H1 (cell line): ENCODE measurements at regions not wholly inside any gene's neighbourhood (a gene's known extent, or its start where the extent isn't known, plus 50 kb on each side); places are given as distances from the start of the nearest gene placed in this dataset.

Experiments
- CTCF ChIA-PET: fragments of 300-600 bp; sonication (Branson Sonifier 250); formaldehyde crosslinking; loops from one replicate; lab custom pipeline; 2021; ENCODE audit not compliant: partially characterized antibody; lab: Charles Lee
- POLR2A ChIA-PET: fragments of 300-600 bp; sonication (Branson Sonifier 250); formaldehyde crosslinking; loops from one replicate; lab custom pipeline; 2021; ENCODE audit warnings: inconsistent platforms; ENCODE audit not compliant: partially characterized antibody; lab: Charles Lee
- DNase-seq, 2 experiments: peaks; one replicate each; pipeline versions ENCODE4 v3.0.0 to v3.0.0-alpha.2; 2010 to 2022; ENCODE audit warnings: low spot score in 2 of 2, low read depth in 1 of 2, mixed read lengths in 1 of 2
- FAIRE-seq: peaks from 2 replicates; lab custom pipeline; 2011; peaks lifted over from hg19 to GRCh38; lab: Jason Lieb, UNC
- H2AFZ ChIP-seq: 2 replicates; pipeline ENCODE4 v1.8.1; 2012; ENCODE audit warnings: low read length, inconsistent platforms
- H2AK5ac ChIP-seq: 2 replicates; pipeline ENCODE4 v1.6.1; 2013; ENCODE audit warnings: low read depth, low read length
- H2BK120ac ChIP-seq: replicated peaks from 2 replicates; pipeline ENCODE3; 2013; ENCODE audit warnings: low read depth, low read length, inconsistent platforms
- H2BK12ac ChIP-seq: 2 replicates; pipeline ENCODE4 v1.6.1; 2013; ENCODE audit warnings: low read depth, low read length
- H2BK15ac ChIP-seq: 2 replicates; pipeline ENCODE4 v1.6.1; 2013; ENCODE audit warnings: low read length
- H2BK20ac ChIP-seq: 2 replicates; pipeline ENCODE4 v1.6.1; 2013; ENCODE audit warnings: low read length
- H2BK5ac ChIP-seq: 2 replicates; pipeline ENCODE4 v1.6.1; 2013; ENCODE audit warnings: low read depth, low read length
- H3K14ac ChIP-seq: 2 replicates; pipeline ENCODE4 v1.6.1; 2013; ENCODE audit warnings: inconsistent platforms; ENCODE audit not compliant: insufficient read length
- H3K18ac ChIP-seq: 2 replicates; pipeline ENCODE4 v1.6.1; 2013; ENCODE audit warnings: low read length; ENCODE audit errors: extremely low read depth
- H3K23ac ChIP-seq: 2 replicates; pipeline ENCODE4 v1.6.1; 2013; ENCODE audit warnings: inconsistent platforms; ENCODE audit not compliant: insufficient read length
- H3K23me2 ChIP-seq: 2 replicates; pipeline ENCODE4 v1.6.1; 2013; ENCODE audit warnings: low read depth, low read length
- H3K27ac ChIP-seq: 2 replicates; pipeline ENCODE4 v1.6.1; 2011; ENCODE audit warnings: low read depth, low read length, inconsistent platforms
- H3K27me3 ChIP-seq, 4 experiments: replicated peaks in 1 of 4; 1 replicate in 1 of 4; 2 replicates in 3 of 4; pipeline versions ENCODE4 v1.6.1 to v1.8.1; 2011 to 2013; ENCODE audit warnings: low read length in 3 of 4, mild to moderate bottlenecking in 3 of 4, inconsistent platforms in 2 of 4, mixed read lengths in 2 of 4, moderate library complexity in 1 of 4; ENCODE audit not compliant: control insufficient read depth in 3 of 4, insufficient read depth in 3 of 4; ENCODE audit errors: extremely low read depth in 1 of 4
- H3K36me3 ChIP-seq, 4 experiments: 2 replicates each; pipeline versions ENCODE4 v1.6.1 to v1.8.1; 2011 to 2013; ENCODE audit warnings: mild to moderate bottlenecking in 4 of 4, low read length in 3 of 4, moderate library complexity in 2 of 4, control low read depth in 1 of 4, inconsistent platforms in 1 of 4; ENCODE audit not compliant: insufficient read depth in 4 of 4, control insufficient read depth in 2 of 4
- H3K4ac ChIP-seq: replicated peaks from 2 replicates; pipeline ENCODE3; 2013; ENCODE audit warnings: low read length, low read depth, mixed read lengths, inconsistent platforms; ENCODE audit not compliant: insufficient read length
- H3K4me1 ChIP-seq, 4 experiments: replicated peaks in 1 of 4; 1 replicate in 1 of 4; 2 replicates in 3 of 4; pipeline versions ENCODE4 v1.6.1 to v1.8.1; 2011 to 2013; ENCODE audit warnings: low read length in 3 of 4, inconsistent platforms in 2 of 4, mixed read lengths in 1 of 4; ENCODE audit not compliant: insufficient read depth in 4 of 4, control insufficient read depth in 3 of 4
- H3K4me2 ChIP-seq, 2 experiments: 2 replicates each; pipeline versions ENCODE4 v1.6.1 to v1.8.1; 2011 to 2013; ENCODE audit warnings: low read depth in 2 of 2, low read length in 2 of 2, control low read depth in 1 of 2, inconsistent platforms in 1 of 2, mild to moderate bottlenecking in 1 of 2; ENCODE audit not compliant: insufficient read depth in 1 of 2
- H3K4me3 ChIP-seq, 4 experiments: fragments of 200-600, 300-600 bp in 1 of 4; sonication (generic), shearing (Covaris generic), sonication (Bioruptor Twin) in 1 of 4; 2 replicates each; pipeline versions ENCODE4 v1.5.1 to v1.8.1; 2011 to 2016; ENCODE audit warnings: low read length in 4 of 4, low read depth in 3 of 4, control low read depth in 2 of 4, inconsistent platforms in 2 of 4, mild to moderate bottlenecking in 2 of 4, mixed read lengths in 1 of 4, moderate library complexity in 1 of 4; ENCODE audit not compliant: insufficient read depth in 2 of 4; ENCODE audit errors: extremely low read depth in 1 of 4
- H3K56ac ChIP-seq: replicated peaks from 2 replicates; pipeline ENCODE3; 2013; ENCODE audit warnings: low read depth, mild to moderate bottlenecking, mixed read lengths, low read length, inconsistent platforms; ENCODE audit not compliant: insufficient read length
- H3K79me1 ChIP-seq: 2 replicates; pipeline ENCODE4 v1.6.1; 2013; ENCODE audit warnings: low read depth, low read length, control low read depth
- H3K79me2 ChIP-seq, 2 experiments: 2 replicates each; pipeline versions ENCODE4 v1.6.1 to v1.8.1; 2012 to 2013; ENCODE audit warnings: low read length in 2 of 2, mild to moderate bottlenecking in 2 of 2, inconsistent platforms in 1 of 2; ENCODE audit not compliant: insufficient read depth in 2 of 2, control insufficient read depth in 1 of 2
- H3K9ac ChIP-seq, 4 experiments: replicated peaks in 1 of 4; 1 replicate in 1 of 4; 2 replicates in 3 of 4; pipeline versions ENCODE4 v1.6.1 to v1.8.1; 2011 to 2013; ENCODE audit warnings: low read depth in 3 of 4, low read length in 3 of 4, control low read depth in 2 of 4, mild to moderate bottlenecking in 2 of 4, moderate library complexity in 2 of 4, inconsistent platforms in 1 of 4; ENCODE audit errors: extremely low read depth in 1 of 4
- H3K9me3 ChIP-seq, 2 experiments: 2 replicates each; pipeline versions ENCODE4 v1.6.1 to v1.8.1; 2012 to 2013; ENCODE audit warnings: mild to moderate bottlenecking in 2 of 2, moderate library complexity in 2 of 2, control low read depth in 1 of 2, inconsistent platforms in 1 of 2, low read depth in 1 of 2, low read length in 1 of 2, mixed read lengths in 1 of 2; ENCODE audit not compliant: insufficient read depth in 2 of 2
- H4K20me1 ChIP-seq, 2 experiments: replicated peaks in 1 of 2; 2 replicates each; pipeline versions ENCODE3 to v1.8.1; 2011 to 2013; ENCODE audit warnings: inconsistent platforms in 2 of 2, low read length in 2 of 2, mild to moderate bottlenecking in 1 of 2; ENCODE audit not compliant: insufficient read depth in 2 of 2, control insufficient read depth in 1 of 2
- H4K5ac ChIP-seq: 2 replicates; pipeline ENCODE4 v1.6.1; 2013; ENCODE audit warnings: low read length, low read depth, mixed read lengths, inconsistent platforms; ENCODE audit not compliant: insufficient read length
- H4K8ac ChIP-seq: 2 replicates; pipeline ENCODE4 v1.8.0; 2013; ENCODE audit warnings: mild to moderate bottlenecking, moderate library complexity, low read length, inconsistent platforms; ENCODE audit not compliant: insufficient read depth; ENCODE audit errors: extremely low read depth
- H4K91ac ChIP-seq: replicated peaks from 2 replicates; pipeline ENCODE3; 2013; ENCODE audit warnings: low read length, mixed read lengths, inconsistent platforms; ENCODE audit not compliant: insufficient read length
- BRCA1 ChIP-seq: IDR thresholded peaks from 2 replicates; pipeline ENCODE4 v1.6.1; 2012; ENCODE audit warnings: low read depth, low read length, improper control_type of control experiment
- FOSL1 ChIP-seq: IDR thresholded peaks from 2 replicates; pipeline ENCODE4 v1.6.1; 2011; ENCODE audit warnings: mild to moderate bottlenecking, low read depth, low read length, moderate library complexity; ENCODE audit not compliant: insufficient read depth
- GABPA ChIP-seq: IDR thresholded peaks from 2 replicates; pipeline ENCODE4 v1.6.1; 2011; ENCODE audit warnings: mild to moderate bottlenecking, low read length, moderate library complexity, borderline replicate concordance; ENCODE audit not compliant: insufficient read depth
- RAD21 ChIP-seq, 2 experiments: IDR thresholded peaks in 1 of 2; conservative IDR thresholded peaks in 1 of 2; 2 replicates each; pipeline ENCODE4 v1.6.1; 2011; ENCODE audit warnings: low read depth in 2 of 2, low read length in 2 of 2, improper control_type of control experiment in 1 of 2, inconsistent platforms in 1 of 2, mild to moderate bottlenecking in 1 of 2, moderate library complexity in 1 of 2
- SRF ChIP-seq: IDR thresholded peaks from 2 replicates; pipeline ENCODE4 v1.6.1; 2011; ENCODE audit warnings: mild to moderate bottlenecking, low read depth, low read length, moderate library complexity
- TAF1 ChIP-seq: IDR thresholded peaks from 2 replicates; pipeline ENCODE4 v1.6.1; 2011; ENCODE audit warnings: mild to moderate bottlenecking, low read depth, low read length
- TEAD4 ChIP-seq: IDR thresholded peaks from 2 replicates; pipeline ENCODE4 v1.6.1; 2012; ENCODE audit warnings: low read depth, low read length, inconsistent platforms, mixed read lengths
- ZNF274 ChIP-seq: IDR thresholded peaks from 2 replicates; pipeline ENCODE4 v1.7.0; 2012; ENCODE audit warnings: low read length, borderline replicate concordance; ENCODE audit errors: extremely low read depth
- WGBS, 2 experiments: shearing (Covaris generic) in 1 of 2; methylation state at CpG; one replicate each; pipeline versions ENCODE4 v1.1.6 to v1.1.7; 2013 to 2015; ENCODE audit warnings: low lambda C conversion rate in 2 of 2, mixed read lengths in 2 of 2, inconsistent platforms in 1 of 2, low coverage in 1 of 2, missing lambda C conversion rate in 1 of 2; ENCODE audit not compliant: insufficient replicate concordance in 2 of 2, insufficient coverage in 1 of 2, insufficient read length in 1 of 2; ENCODE audit errors: extremely low coverage in 1 of 2, missing lambda C conversion rate in 1 of 2; 5-methylcytosine and 5-hydroxymethylcytosine counted together

GRCh38 chr12:114164351-114164750, 198.2 kb upstream of the RBM19 start:
- H3K9me3 ChIP-seq = no peaks in the 10 kb centered on the region
- no peak overlapping the region for H4K5ac ChIP-seq

More at GRCh38 chr12:114164351-114164750, 198.2 kb upstream of the RBM19 start:
- H3K23me2 ChIP-seq = no peaks in the 10 kb centered on the region
- no peak overlapping the region for H3K18ac ChIP-seq
- H3K4me1 ChIP-seq = no peaks in the 10 kb centered on the region
- no peak overlapping the region for H3K4ac ChIP-seq
- no peak overlapping the region for H2BK5ac ChIP-seq
- H3K9ac ChIP-seq = no peak overlapping the region
- TF ChIP-seq BRCA1 = no peak
- no peak for TF ChIP-seq RAD21 (IDR thresholded peaks at IDR 0.05 in 1 of 2, conservative IDR thresholded peaks at IDR 0.05 in 1 of 2; ENCODE audit: low read depth in 2 of 2, low read length in 2 of 2)
- TF ChIP-seq FOSL1 = no peak
- no peak for TF ChIP-seq ZNF274
- no peak for TF ChIP-seq TEAD4
- TF ChIP-seq GABPA = no peak
- TF ChIP-seq SRF = no peak
- no peak for TF ChIP-seq TAF1
- no peak overlapping the region for H3K4me2 ChIP-seq
- H3K4me3 ChIP-seq = no peak overlapping the region
- H4K91ac ChIP-seq = no peak overlapping the region
- no peaks in the 10 kb centered on the region for H3K79me2 ChIP-seq
- no peak overlapping the region for H3K23ac ChIP-seq
- no peak overlapping the region for H3K56ac ChIP-seq
- CTCF ChIA-PET = interaction anchor here (0.6 to 1.5 kb wide), 7 partner anchors 16 to 344 kb away, joined by 3 to 7 read pairs (median 4); no protein-coding TSS in a partner anchor
- H2BK20ac ChIP-seq = no peak overlapping the region
- H2BK120ac ChIP-seq = no peak overlapping the region
- H3K14ac ChIP-seq = no peak overlapping the region
- H2BK12ac ChIP-seq = no peak overlapping the region
- no peaks in the 10 kb centered on the region for H4K20me1 ChIP-seq
- H2BK15ac ChIP-seq = no peak overlapping the region
- no peak overlapping the region for H3K27ac ChIP-seq
- DNase-seq (no peak), FAIRE-seq (no peak)
- H3K27me3 ChIP-seq = peaks cover 0 to 8% (median 3%) of the 10 kb centered on the region in 4 experiments; a peak in 4 of 7 replicates
- H2AFZ ChIP-seq = no peak overlapping the region
- H4K8ac ChIP-seq = no peak overlapping the region
- WGBS, 2 experiments = 87% methylated on average over 4 of the region's 4 CpGs; no CpG with 5 or more reads in 1 of the 2 experiments
- H2AK5ac ChIP-seq = no peak overlapping the region
- no peaks in the 10 kb centered on the region for H3K36me3 ChIP-seq
- H3K79me1 ChIP-seq = no peaks in the 10 kb centered on the region
- POLR2A ChIA-PET = no interaction called here
